Epithelial cell of proximal tubule (primary cell): ENCODE measurements at regions not wholly inside any gene's neighbourhood (a gene's known extent, or its start where the extent isn't known, plus 50 kb on each side); places are given as distances from the start of the nearest gene placed in this dataset.

Experiments used
- DNase-seq: peaks from one replicate; pipeline ENCODE4 v3.0.0-alpha.2; 2011; ENCODE audit warnings: low read depth
- H3K4me3 ChIP-seq: 2 replicates; pipeline ENCODE4 v1.5.1; 2011; ENCODE audit warnings: low read depth, mild to moderate bottlenecking, low read length
- CTCF ChIP-seq: conservative IDR thresholded peaks from 2 replicates; pipeline ENCODE4 v1.5.1; 2012; ENCODE audit warnings: low read depth, mild to moderate bottlenecking, low read length

GRCh38 chr9:99594056-99594780, 227.5 kb upstream of the NR4A3 start:
- no peak overlapping the region for H3K4me3 ChIP-seq
- DNase-seq = no peak
- TF ChIP-seq CTCF = no peak

- no peak for TF ChIP-seq CTCF
- no peak for DNase-seq
Observed at GRCh38 chr9:99595796-99596195, 225.9 kb upstream of the NR4A3 start.

GRCh38 chr9:99601571-99602111, 220.0 kb upstream of the NR4A3 start:
- no peak overlapping the region for H3K4me3 ChIP-seq
- TF ChIP-seq CTCF = no peak
- no peak for DNase-seq

More at GRCh38 chr9:99595796-99596195, 225.9 kb upstream of the NR4A3 start:
- no peak overlapping the region for H3K4me3 ChIP-seq

- no peak for TF ChIP-seq CTCF
- no peak for DNase-seq
- H3K4me3 ChIP-seq = no peak overlapping the region
Observed at GRCh38 chr9:99602854-99603253, 218.8 kb upstream of the NR4A3 start.

GRCh38 chr9:99605016-99605743, 216.5 kb upstream of the NR4A3 start:
- DNase-seq = no peak
- TF ChIP-seq CTCF = no peak
- no peak overlapping the region for H3K4me3 ChIP-seq

- TF ChIP-seq CTCF = no peak
Observed at GRCh38 chr9:99606296-99606695, 215.4 kb upstream of the NR4A3 start.

More at GRCh38 chr9:99606296-99606695, 215.4 kb upstream of the NR4A3 start:
- no peak for DNase-seq
- no peak overlapping the region for H3K4me3 ChIP-seq
